ENCODE measurements at regions not wholly inside any gene's neighbourhood (a gene's known extent, or its start where the extent isn't known, plus 50 kb on each side); places are given as distances from the start of the nearest gene placed in this dataset.
"Not testable (repeated sequence)": the region's sequence is repeated elsewhere in the genome, so short reads cannot be mapped to it uniquely, and the experiment has no call there.

GRCh38 chr4:153095448-153096204 lies 108.6 kb upstream of the TRIM2 start:
- no peaks in the 10 kb centered on the region for H3K27me3 ChIP-seq (ENCODE audit: control insufficient read depth, insufficient read depth, low read length)
- no peak overlapping the region for H3K4me3 ChIP-seq (ENCODE audit: low read depth, low read length)
- no peak for FAIRE-seq
- DNase-seq (ENCODE audit: low read depth) = no peak
- H3K36me3 ChIP-seq (ENCODE audit: control insufficient read depth, insufficient read depth, low read length) = no peaks in the 10 kb centered on the region
- TF ChIP-seq CTCF (IDR thresholded peaks at IDR 0.05; ENCODE audit: insufficient read depth, low read length, severe bottlenecking) = no peak

- Histone ChIP-seq H3K4me3 (ENCODE audit: low read depth, low read length) (no peak overlapping the region), H3K36me3 (ENCODE audit: control insufficient read depth, insufficient read depth, low read length) (no peaks in the 10 kb centered on the region), H3K27me3 (ENCODE audit: control insufficient read depth, insufficient read depth, low read length) (no peaks in the 10 kb centered on the region)
- FAIRE-seq (no peak), DNase-seq (ENCODE audit: low read depth) (no peak)
- no peak for TF ChIP-seq CTCF (IDR thresholded peaks at IDR 0.05; ENCODE audit: insufficient read depth, low read length, severe bottlenecking)
Observed at GRCh38 chr4:153096344-153096743, 107.9 kb upstream of the TRIM2 start.

GRCh38 chr4:153098427-153098826 lies 105.8 kb upstream of the TRIM2 start:
- Histone ChIP-seq H3K36me3 (ENCODE audit: control insufficient read depth, insufficient read depth, low read length) (no peaks in the 10 kb centered on the region), H3K4me3 (ENCODE audit: low read depth, low read length) (no peak overlapping the region), H3K27me3 (ENCODE audit: control insufficient read depth, insufficient read depth, low read length) (no peaks in the 10 kb centered on the region)
- DNase-seq (ENCODE audit: low read depth) (no peak), FAIRE-seq (no peak)
- no peak for TF ChIP-seq CTCF (IDR thresholded peaks at IDR 0.05; ENCODE audit: insufficient read depth, low read length, severe bottlenecking)

- DNase-seq (ENCODE audit: low read depth) = no peak
- Histone ChIP-seq H3K36me3 (ENCODE audit: control insufficient read depth, insufficient read depth, low read length) (no peaks in the 10 kb centered on the region), H3K27me3 (ENCODE audit: control insufficient read depth, insufficient read depth, low read length) (no peaks in the 10 kb centered on the region), H3K4me3 (ENCODE audit: low read depth, low read length) (no peak overlapping the region)
- TF ChIP-seq CTCF (IDR thresholded peaks at IDR 0.05; ENCODE audit: insufficient read depth, low read length, severe bottlenecking) = no peak
- FAIRE-seq = peak; percentile 64
Observed at GRCh38 chr4:153099391-153100140, 104.7 kb upstream of the TRIM2 start.

GRCh38 chr4:153106736-153107135 lies 97.5 kb upstream of the TRIM2 start:
- H3K4me3 ChIP-seq (ENCODE audit: low read depth, low read length); H3K27me3 ChIP-seq (ENCODE audit: control insufficient read depth, insufficient read depth, low read length); H3K36me3 ChIP-seq (ENCODE audit: control insufficient read depth, insufficient read depth, low read length); DNase-seq (ENCODE audit: low read depth); FAIRE-seq: not testable (repeated sequence)

- TF ChIP-seq CTCF (IDR thresholded peaks at IDR 0.05; ENCODE audit: insufficient read depth, low read length, severe bottlenecking) = no peak
- DNase-seq (ENCODE audit: low read depth) (no peak), FAIRE-seq (no peak)
- Histone ChIP-seq H3K27me3 (ENCODE audit: control insufficient read depth, insufficient read depth, low read length) (peaks cover 2% of the 10 kb centered on the region), H3K36me3 (ENCODE audit: control insufficient read depth, insufficient read depth, low read length) (no peaks in the 10 kb centered on the region), H3K4me3 (ENCODE audit: low read depth, low read length) (no peak overlapping the region)
Observed at GRCh38 chr4:153107246-153107645, 97.0 kb upstream of the TRIM2 start.
